Neural crest cell (in vitro differentiated cells): ENCODE measurements at regions not wholly inside any gene's neighbourhood (a gene's known extent, or its start where the extent isn't known, plus 50 kb on each side); places are given as distances from the start of the nearest gene placed in this dataset.

Experiments used
- DNase-seq: peaks from one replicate; pipeline ENCODE4 v3.0.0; 2021; ENCODE audit warnings: low read depth, mixed read lengths, low spot score
- H3K27ac Mint-ChIP-seq: one replicate; pipeline ENCODE4 v1.8.0; 2021; ENCODE audit warnings: mild to moderate bottlenecking, mixed read lengths; ENCODE audit not compliant: unreplicated experiment
- H3K27me3 Mint-ChIP-seq: 2 replicates; pipeline ENCODE4 v1.8.0; 2021; ENCODE audit warnings: low read depth, mild to moderate bottlenecking, mixed read lengths
- H3K36me3 Mint-ChIP-seq: 2 replicates; pipeline ENCODE4 v1.8.0; 2021; ENCODE audit warnings: low read depth, mild to moderate bottlenecking, mixed read lengths
- H3K4me1 Mint-ChIP-seq: 2 replicates; pipeline ENCODE4 v1.8.0; 2021; ENCODE audit warnings: mixed read lengths
- H3K4me3 Mint-ChIP-seq: one replicate; pipeline ENCODE4 v1.8.0; 2021; ENCODE audit warnings: mild to moderate bottlenecking, mixed read lengths
- H3K9me3 Mint-ChIP-seq: 2 replicates; pipeline ENCODE4 v1.8.0; 2021; ENCODE audit warnings: mixed read lengths
- CTCF ChIP-seq: fragments of 200-600 bp; sonication (generic); conservative IDR thresholded peaks from 2 replicates; pipeline ENCODE4 v1.5.0; 2021; ENCODE audit warnings: antibody characterized with exemption, mild to moderate bottlenecking

GRCh38 chr15:92326236-92326635 is 67.4 kb upstream of the ST8SIA2 start:
- Mint-ChIP-seq H3K9me3 (peaks cover 3% of the 10 kb centered on the region), H3K36me3 (no peaks in the 10 kb centered on the region), H3K4me1 (no peaks in the 10 kb centered on the region), H3K27me3 (peaks cover 2% of the 10 kb centered on the region), H3K27ac (no peak overlapping the region), H3K4me3 (no peak overlapping the region)
- DNase-seq = no peak
- no peak for TF ChIP-seq CTCF

- no peak overlapping the region for H3K4me3 Mint-ChIP-seq
- no peak for TF ChIP-seq CTCF
- no peaks in the 10 kb centered on the region for H3K4me1 Mint-ChIP-seq
- H3K9me3 Mint-ChIP-seq = peaks cover 3% of the 10 kb centered on the region
- no peak overlapping the region for H3K27ac Mint-ChIP-seq
- no peak for DNase-seq
- H3K27me3 Mint-ChIP-seq = peaks cover 2% of the 10 kb centered on the region
- H3K36me3 Mint-ChIP-seq = no peaks in the 10 kb centered on the region
Measured at GRCh38 chr15:92327033-92327432, 66.6 kb upstream of the ST8SIA2 start.

- peaks cover 6% of the 10 kb centered on the region for H3K9me3 Mint-ChIP-seq
- H3K27ac Mint-ChIP-seq = no peak overlapping the region
- peaks cover under 1% of the 10 kb centered on the region for H3K36me3 Mint-ChIP-seq
- peaks cover 2% of the 10 kb centered on the region for H3K27me3 Mint-ChIP-seq
- no peak overlapping the region for H3K4me3 Mint-ChIP-seq
- TF ChIP-seq CTCF = no peak
- no peaks in the 10 kb centered on the region for H3K4me1 Mint-ChIP-seq
- DNase-seq = no peak
Measured at GRCh38 chr15:92328207-92328606, 65.5 kb upstream of the ST8SIA2 start.

- no peak for DNase-seq
- Mint-ChIP-seq H3K4me3 (no peak overlapping the region), H3K27me3 (peaks cover 8% of the 10 kb centered on the region), H3K9me3 (peaks cover 3% of the 10 kb centered on the region), H3K4me1 (no peaks in the 10 kb centered on the region), H3K27ac (no peak overlapping the region), H3K36me3 (peaks cover 2% of the 10 kb centered on the region)
- TF ChIP-seq CTCF = no peak
Measured at GRCh38 chr15:92332125-92332899, 61.4 kb upstream of the ST8SIA2 start.

GRCh38 chr15:92333709-92334108 is 60.0 kb upstream of the ST8SIA2 start:
- no peak for DNase-seq
- Mint-ChIP-seq H3K4me3 (no peak overlapping the region), H3K9me3 (peaks cover 3% of the 10 kb centered on the region), H3K27ac (no peak overlapping the region), H3K36me3 (peaks cover 2% of the 10 kb centered on the region), H3K4me1 (no peaks in the 10 kb centered on the region), H3K27me3 (peaks cover 8% of the 10 kb centered on the region)
- no peak for TF ChIP-seq CTCF
